PC-9 (cell line): ENCODE measurements at regions not wholly inside any gene's neighbourhood (a gene's known extent, or its start where the extent isn't known, plus 50 kb on each side); places are given as distances from the start of the nearest gene placed in this dataset.

Experiments used
- BruUV-seq: library from RNA; stranded (reverse); fragments of 400-500 nt; replicated peaks from 2 replicates; lab custom pipeline; 2021; lab: Mats Ljungman, UMichigan
- CTCF ChIA-PET: fragments of 300-600 bp; sonication (Branson Sonifier 250); formaldehyde crosslinking; loops from one replicate; lab custom pipeline; 2022; ENCODE audit warnings: antibody characterized with exemption; lab: Charles Lee
- POLR2A ChIA-PET: fragments of 300-600 bp; sonication (Branson Sonifier 250); formaldehyde crosslinking; loops from one replicate; lab custom pipeline; 2022; ENCODE audit warnings: antibody characterized with exemption; ENCODE audit not compliant: unreplicated experiment; lab: Charles Lee
- DNase-seq, 2 experiments: peaks; one replicate each; pipeline versions ENCODE4 v3.0.0 to v3.0.0-alpha.2; 2015 to 2022; ENCODE audit warnings: mixed read lengths in 1 of 2
- H2AFZ ChIP-seq: fragments of 200-600 bp; sonication (generic); 2 replicates; pipeline ENCODE4 v1.8.1; 2017; ENCODE audit warnings: antibody characterized with exemption
- H3F3A ChIP-seq: fragments of 200-600 bp; sonication (generic); 2 replicates; pipeline ENCODE4 v1.8.1; 2017; ENCODE audit warnings: antibody characterized with exemption, mild to moderate bottlenecking, low read depth; ENCODE audit not compliant: insufficient read depth
- H3K27ac ChIP-seq: fragments of 200-600 bp; sonication (generic); 2 replicates; pipeline ENCODE4 v1.6.1; 2016; ENCODE audit warnings: mixed run types
- H3K27me3 ChIP-seq: fragments of 200-600 bp; sonication (generic); 2 replicates; pipeline ENCODE4 v1.6.1; 2016; ENCODE audit warnings: low read depth, mixed run types; ENCODE audit not compliant: insufficient read depth
- H3K36me3 ChIP-seq: fragments of 200-600 bp; sonication (generic); 2 replicates; pipeline ENCODE4 v1.6.1; 2016; ENCODE audit warnings: low read depth, mixed run types
- H3K4me1 ChIP-seq: fragments of 200-600 bp; sonication (generic); replicated peaks from 2 replicates; pipeline ENCODE4 v1.6.1; 2016; ENCODE audit warnings: mixed run types; ENCODE audit not compliant: insufficient read depth
- H3K4me2 ChIP-seq: fragments of 200-600 bp; sonication (generic); 2 replicates; pipeline ENCODE4 v1.6.1; 2017; ENCODE audit warnings: mixed run types
- H3K4me3 ChIP-seq: fragments of 200-600 bp; sonication (generic); 2 replicates; pipeline ENCODE4 v1.6.1; 2016; ENCODE audit warnings: mixed run types
- H3K79me2 ChIP-seq: fragments of 200-600 bp; sonication (generic); 2 replicates; pipeline ENCODE4 v1.6.1; 2017; ENCODE audit warnings: low read depth, mixed run types
- H3K9me2 ChIP-seq: fragments of 200-600 bp; sonication (generic); 2 replicates; pipeline ENCODE4 v1.8.1; 2017; ENCODE audit warnings: mild to moderate bottlenecking; ENCODE audit not compliant: insufficient read depth
- H3K9me3 ChIP-seq: fragments of 200-600 bp; sonication (generic); 2 replicates; pipeline ENCODE4 v1.8.1; 2016; ENCODE audit warnings: low read depth; ENCODE audit not compliant: insufficient read depth
- H4K20me1 ChIP-seq: fragments of 200-600 bp; sonication (generic); 2 replicates; pipeline ENCODE4 v1.8.1; 2017; ENCODE audit not compliant: insufficient read depth
- EZH2 ChIP-seq: fragments of 200-600 bp; sonication (generic); IDR thresholded peaks from 2 replicates; pipeline ENCODE4 v1.8.0; 2017; ENCODE audit warnings: antibody characterized with exemption, low read depth
- intact Hi-C: fragments of 100-400 bp; cut with micrococcal nuclease; formaldehyde crosslinking; loops from one replicate; pipeline ENCODE4 v1.10.0; 2022; ENCODE audit not compliant: unreplicated experiment
- TF ChIP-seq, protein P1 (sequence below): fragments of 200-600 bp; sonication (generic); conservative IDR thresholded peaks from 2 replicates; pipeline ENCODE4 v1.6.1; 2017; ENCODE audit warnings: mixed run types, antibody characterized with exemption, mild to moderate bottlenecking, moderate library complexity

DNA sequence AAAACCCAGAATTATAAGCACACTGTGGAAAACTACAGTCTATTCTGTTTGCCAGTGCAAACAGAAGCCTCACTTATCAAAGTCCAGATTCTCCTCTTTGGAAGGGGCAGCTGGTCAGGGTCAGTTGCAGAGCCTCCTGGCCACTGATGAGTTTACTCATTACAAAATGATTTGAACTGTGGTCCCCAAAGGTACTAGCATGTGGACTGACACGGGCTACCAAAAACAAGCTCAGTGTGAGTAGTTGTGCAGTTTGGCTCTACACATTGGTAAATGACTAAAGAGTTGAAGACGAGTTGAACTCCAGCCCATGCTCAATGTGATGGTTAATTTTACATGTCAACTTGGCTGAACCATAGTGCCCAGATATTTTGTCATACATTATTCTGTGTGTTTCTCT is 221.5 kb downstream of the ZIC4 start:
- no peak overlapping the region for H3K27ac ChIP-seq
- H3K27me3 ChIP-seq: no peaks in the 10 kb centered on the region
- no peaks in the 10 kb centered on the region for H3K4me1 ChIP-seq
- no peaks in the 10 kb centered on the region for H3K9me3 ChIP-seq
- BruUV-seq: no TSS peak
- H3K4me2 ChIP-seq: no peak overlapping the region
- no peaks in the 10 kb centered on the region for H3K36me3 ChIP-seq
- no peaks in the 10 kb centered on the region for H3F3A ChIP-seq
- no peaks in the 10 kb centered on the region for H4K20me1 ChIP-seq
- TF ChIP-seq, protein P1, sequence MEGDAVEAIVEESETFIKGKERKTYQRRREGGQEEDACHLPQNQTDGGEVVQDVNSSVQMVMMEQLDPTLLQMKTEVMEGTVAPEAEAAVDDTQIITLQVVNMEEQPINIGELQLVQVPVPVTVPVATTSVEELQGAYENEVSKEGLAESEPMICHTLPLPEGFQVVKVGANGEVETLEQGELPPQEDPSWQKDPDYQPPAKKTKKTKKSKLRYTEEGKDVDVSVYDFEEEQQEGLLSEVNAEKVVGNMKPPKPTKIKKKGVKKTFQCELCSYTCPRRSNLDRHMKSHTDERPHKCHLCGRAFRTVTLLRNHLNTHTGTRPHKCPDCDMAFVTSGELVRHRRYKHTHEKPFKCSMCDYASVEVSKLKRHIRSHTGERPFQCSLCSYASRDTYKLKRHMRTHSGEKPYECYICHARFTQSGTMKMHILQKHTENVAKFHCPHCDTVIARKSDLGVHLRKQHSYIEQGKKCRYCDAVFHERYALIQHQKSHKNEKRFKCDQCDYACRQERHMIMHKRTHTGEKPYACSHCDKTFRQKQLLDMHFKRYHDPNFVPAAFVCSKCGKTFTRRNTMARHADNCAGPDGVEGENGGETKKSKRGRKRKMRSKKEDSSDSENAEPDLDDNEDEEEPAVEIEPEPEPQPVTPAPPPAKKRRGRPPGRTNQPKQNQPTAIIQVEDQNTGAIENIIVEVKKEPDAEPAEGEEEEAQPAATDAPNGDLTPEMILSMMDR: no peak
- no peak for TF ChIP-seq EZH2
- H3K79me2 ChIP-seq: no peaks in the 10 kb centered on the region
- DNase-seq: no peak
- POLR2A ChIA-PET: no interaction called here
- CTCF ChIA-PET: no interaction called here
- H3K4me3 ChIP-seq: no peak overlapping the region
- intact Hi-C loops: loop anchor here (5.0 kb wide), 1 partner anchor 362 kb away; no protein-coding TSS in a partner anchor
- H3K9me2 ChIP-seq: no peaks in the 10 kb centered on the region
- H2AFZ ChIP-seq: no peak overlapping the region

DNA sequence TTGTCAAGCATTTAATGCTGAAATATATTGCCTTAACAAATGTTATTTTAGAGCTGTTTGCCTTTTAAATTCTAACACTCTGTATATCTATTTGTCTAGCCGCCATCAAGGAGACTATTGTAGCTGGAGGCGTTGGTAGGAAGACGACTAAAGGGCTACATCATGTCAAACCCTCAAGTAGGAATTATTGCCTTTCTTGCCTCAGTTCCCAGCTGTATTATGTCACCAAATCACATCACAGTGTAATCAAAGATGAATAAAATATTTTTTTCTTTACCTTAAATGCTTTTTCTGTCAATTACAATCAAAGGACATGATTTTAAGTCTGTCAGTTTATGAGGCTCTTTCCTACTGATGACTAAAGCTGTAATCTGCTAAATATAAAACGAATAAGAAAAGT is 233.1 kb downstream of the ZIC4 start:
- H3K9me2 ChIP-seq: no peaks in the 10 kb centered on the region
- H3K4me1 ChIP-seq: no peaks in the 10 kb centered on the region
- TF ChIP-seq, protein P1: no peak
- no peak for TF ChIP-seq EZH2
- no peaks in the 10 kb centered on the region for H3K9me3 ChIP-seq
- no peaks in the 10 kb centered on the region for H3F3A ChIP-seq
- no peak overlapping the region for H3K4me3 ChIP-seq
- ChIA-PET POLR2A (no interaction called here), CTCF (no interaction called here)
- no peaks in the 10 kb centered on the region for H3K27me3 ChIP-seq
- no TSS peak for BruUV-seq
- no peaks in the 10 kb centered on the region for H4K20me1 ChIP-seq
- H2AFZ ChIP-seq: no peak overlapping the region
- no peaks in the 10 kb centered on the region for H3K79me2 ChIP-seq
- H3K4me2 ChIP-seq: no peak overlapping the region
- no peak for DNase-seq
- intact Hi-C loops: no loop called here
- no peaks in the 10 kb centered on the region for H3K36me3 ChIP-seq
- H3K27ac ChIP-seq: no peak overlapping the region

DNA sequence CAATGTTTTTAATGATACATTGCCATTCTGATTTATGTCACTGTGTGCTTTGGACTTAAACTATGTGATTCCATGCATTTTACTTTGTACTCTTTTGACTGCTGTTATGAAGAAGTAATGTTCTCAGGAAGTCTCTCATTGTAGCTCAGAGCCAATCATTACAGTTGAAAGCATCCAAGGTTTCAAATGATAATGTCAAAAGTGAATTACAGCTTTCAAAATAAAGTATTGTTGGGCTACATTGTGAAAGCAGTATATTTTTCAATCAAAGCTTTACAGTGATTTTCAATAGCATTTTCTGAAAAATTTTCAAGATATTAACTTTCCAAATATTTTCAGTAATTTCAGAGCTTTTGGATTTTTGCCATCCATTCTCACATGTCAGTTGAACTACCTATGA is 243.6 kb downstream of the ZIC4 start:
- Histone ChIP-seq H3F3A (no peaks in the 10 kb centered on the region), H2AFZ (no peak overlapping the region), H3K4me2 (no peak overlapping the region), H3K79me2 (no peaks in the 10 kb centered on the region), H3K27ac (no peak overlapping the region), H3K4me3 (no peak overlapping the region), H3K36me3 (no peaks in the 10 kb centered on the region), H3K9me2 (no peaks in the 10 kb centered on the region), H3K9me3 (no peaks in the 10 kb centered on the region), H3K4me1 (no peaks in the 10 kb centered on the region), H4K20me1 (no peaks in the 10 kb centered on the region), H3K27me3 (no peaks in the 10 kb centered on the region)
- no peak for DNase-seq
- TF ChIP-seq, protein P1: no peak
- no peak for TF ChIP-seq EZH2
- no TSS peak for BruUV-seq
- POLR2A ChIA-PET: no interaction called here
- intact Hi-C loops: no loop called here
- CTCF ChIA-PET: no interaction called here
